ENCODE measurements at regions not wholly inside any gene's neighbourhood (a gene's known extent, or its start where the extent isn't known, plus 50 kb on each side); places are given as distances from the start of the nearest gene placed in this dataset.
"Not testable (repeated sequence)": the region's sequence is repeated elsewhere in the genome, so short reads cannot be mapped to it uniquely, and the experiment has no call there.

- no peak for DNase-seq
Measured at GRCh38 chr3:107942244-107942643, 148.6 kb downstream of the CD47 start.

- no peak for DNase-seq
Measured at GRCh38 chr3:107939691-107940442, 151.0 kb downstream of the CD47 start.

- no peak for DNase-seq
Measured at GRCh38 chr3:107938143-107938542, 152.7 kb downstream of the CD47 start.

GRCh38 chr3:107934808-107935207 lies 156.0 kb downstream of the CD47 start:
- DNase-seq: no peak

GRCh38 chr3:107933450-107933849 lies 157.4 kb downstream of the CD47 start:
- DNase-seq: no peak

GRCh38 chr3:107931326-107931725 lies 159.5 kb downstream of the CD47 start:
- no peak for DNase-seq

- no peak for DNase-seq
Measured at GRCh38 chr3:107929088-107929487, 161.7 kb downstream of the CD47 start.

- no peak for DNase-seq
Measured at GRCh38 chr3:107928084-107928445, 162.8 kb downstream of the CD47 start.

- peak; percentile 77 for DNase-seq
Measured at GRCh38 chr3:107927361-107928083, 163.3 kb downstream of the CD47 start.

- DNase-seq: no peak
Measured at GRCh38 chr3:107925851-107926250, 165.0 kb downstream of the CD47 start.

GRCh38 chr3:107921038-107921437 lies 169.8 kb downstream of the CD47 start:
- DNase-seq: no peak

GRCh38 chr3:107920538-107920937 lies 170.3 kb downstream of the CD47 start:
- no peak for DNase-seq

GRCh38 chr3:107919239-107919638 lies 171.6 kb downstream of the CD47 start:
- DNase-seq: no peak

GRCh38 chr3:107916171-107916570 lies 174.7 kb downstream of the CD47 start:
- DNase-seq: no peak

GRCh38 chr3:107915706-107916105 lies 175.1 kb downstream of the CD47 start:
- no peak for DNase-seq

- no peak for DNase-seq
Measured at GRCh38 chr3:107913701-107914100, 177.1 kb downstream of the CD47 start.

- DNase-seq: no peak
Measured at GRCh38 chr3:107911337-107912000, 179.4 kb downstream of the CD47 start.

- DNase-seq: no peak
Measured at GRCh38 chr3:107910713-107911259, 180.0 kb downstream of the CD47 start.

GRCh38 chr3:107909583-107909982 lies 181.2 kb downstream of the CD47 start:
- DNase-seq: not testable (repeated sequence)

GRCh38 chr3:107907996-107908395 lies 182.8 kb downstream of the CD47 start:
- no peak for DNase-seq

- no peak for DNase-seq
Measured at GRCh38 chr3:107904536-107905066, 186.2 kb downstream of the CD47 start.

- no peak for DNase-seq
Measured at GRCh38 chr3:107899990-107900651, 190.7 kb downstream of the CD47 start.
